Activated CD8-positive, alpha-beta memory T cell treated with anti-CD3 and anti-CD28 coated beads for 24 hours (primary cell): ENCODE measurements at regions not wholly inside any gene's neighbourhood (a gene's known extent, or its start where the extent isn't known, plus 50 kb on each side); places are given as distances from the start of the nearest gene placed in this dataset.

Source experiments
- DNase-seq: peaks from one replicate; pipeline ENCODE4 v3.0.0-alpha.2; 2020

- DNase-seq, result no peak
These were observed 105.0 kb downstream of the TRIM29 start for GRCh38 chr11:120032766-120033390.

DNA sequence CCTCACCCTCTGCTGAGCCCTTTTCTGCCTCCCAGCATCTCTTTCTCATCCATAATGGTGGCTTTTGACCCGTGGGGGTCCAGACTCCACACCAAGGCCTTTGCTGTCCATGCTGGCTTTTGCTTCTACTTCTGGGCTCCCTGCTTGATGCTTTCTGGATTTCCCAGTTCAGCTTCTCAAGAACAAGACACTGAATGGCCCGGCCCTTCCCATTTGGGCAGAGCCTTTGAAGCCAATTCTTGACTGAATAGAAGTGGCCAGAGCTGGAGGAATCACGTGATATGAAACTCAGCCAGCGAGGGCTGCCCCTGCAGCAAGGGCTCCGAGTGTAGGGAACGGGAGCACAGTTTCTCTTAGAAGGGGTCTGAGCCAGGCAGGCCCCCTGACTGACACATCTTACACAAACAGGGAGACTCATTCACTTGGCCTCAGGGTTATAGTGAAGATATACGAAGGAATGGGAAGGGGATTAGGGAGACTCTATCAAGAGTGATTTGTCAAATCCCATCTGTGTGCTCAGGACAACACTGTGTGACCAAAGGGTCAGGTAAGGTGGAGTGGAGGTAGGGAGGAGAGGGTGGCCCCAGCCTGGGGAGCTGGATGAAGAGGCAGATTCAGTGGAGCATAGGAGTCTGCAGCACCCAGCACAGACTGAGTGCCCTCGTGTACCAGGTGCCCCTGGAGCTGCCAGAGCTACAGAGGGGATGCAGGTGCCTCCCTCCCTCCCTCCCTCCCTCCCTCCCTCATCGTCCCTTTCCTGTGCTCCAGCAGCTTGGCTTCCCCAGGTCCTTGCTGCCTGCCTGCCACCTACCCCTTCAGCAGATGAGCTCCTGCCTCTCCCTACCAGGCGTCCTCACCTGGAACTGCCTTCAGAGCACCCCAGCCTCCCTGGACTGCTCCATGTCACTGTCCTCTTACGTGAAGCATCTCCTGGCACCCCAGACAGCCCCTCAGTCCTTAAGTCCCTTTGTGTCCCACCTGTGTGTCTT lies 106.0 kb downstream of the TRIM29 start:
- DNase-seq, result no peak

DNA sequence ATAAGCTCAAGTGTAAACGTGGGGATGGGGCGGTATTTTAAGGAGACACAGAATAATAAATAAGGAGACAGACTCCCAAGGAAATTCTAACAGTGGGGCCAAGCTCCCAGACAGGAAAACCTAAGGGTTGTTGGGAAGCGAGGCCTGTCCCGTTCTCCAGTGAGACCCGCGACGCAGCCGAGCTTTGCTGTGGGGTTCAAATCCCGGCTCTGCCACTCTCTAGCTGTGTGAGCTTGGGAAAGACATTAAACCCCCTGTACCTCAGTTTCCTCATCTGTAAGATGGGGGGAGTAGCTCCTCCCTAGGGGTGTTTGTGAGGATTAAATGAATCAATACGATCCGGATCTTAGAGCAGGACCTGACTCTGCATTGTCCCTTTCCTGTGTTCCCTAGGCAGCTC lies 106.8 kb downstream of the TRIM29 start:
- DNase-seq, result no peak

DNA sequence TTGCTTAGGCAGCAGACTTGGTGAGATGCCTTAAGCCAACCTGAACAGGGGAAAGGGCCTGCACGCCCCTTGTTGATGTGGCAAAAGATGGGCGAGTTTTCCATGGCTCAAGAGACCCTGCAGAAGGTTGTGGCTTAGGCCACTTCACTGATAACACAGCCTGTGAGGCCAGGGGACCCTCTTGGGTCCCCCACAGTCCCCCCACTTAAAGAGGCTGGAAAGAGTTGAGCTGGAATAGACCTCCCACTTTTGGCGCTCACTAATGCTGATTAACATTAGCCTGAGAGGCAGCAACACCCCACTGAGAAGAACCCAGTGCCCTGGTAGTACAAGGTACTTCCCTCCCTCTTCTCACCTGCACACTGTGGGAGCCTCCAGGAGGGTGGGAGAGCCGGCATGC lies 107.5 kb downstream of the TRIM29 start:
- no peak for DNase-seq

GRCh38 chr11:120029321-120029720 lies 108.6 kb downstream of the TRIM29 start:
- DNase-seq, result no peak

DNA sequence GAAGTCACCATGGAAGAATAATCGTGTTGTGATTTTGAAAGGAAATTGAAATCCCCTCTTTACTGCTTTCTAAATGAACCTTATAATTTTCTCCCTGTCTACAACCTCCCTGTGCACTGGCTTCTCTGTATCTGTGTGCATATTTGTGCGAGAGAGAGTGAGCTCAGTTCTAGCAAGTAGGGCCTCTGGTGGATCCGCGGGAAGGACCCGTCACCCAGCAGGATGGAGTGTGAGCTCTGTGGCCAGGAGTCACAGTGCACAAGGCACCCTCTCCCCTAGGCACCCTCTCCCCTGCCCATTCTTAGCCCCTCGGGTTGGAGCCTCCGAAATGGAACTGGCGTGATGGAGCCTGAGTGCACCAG lies 109.0 kb downstream of the TRIM29 start:
- DNase-seq, result no peak

- DNase-seq, result no peak
These were observed 109.6 kb downstream of the TRIM29 start for GRCh38 chr11:120028181-120028896.

GRCh38 chr11:120027546-120028180 lies 110.2 kb downstream of the TRIM29 start:
- no peak for DNase-seq

GRCh38 chr11:120025606-120026335 lies 112.1 kb downstream of the TRIM29 start:
- no peak for DNase-seq

DNA sequence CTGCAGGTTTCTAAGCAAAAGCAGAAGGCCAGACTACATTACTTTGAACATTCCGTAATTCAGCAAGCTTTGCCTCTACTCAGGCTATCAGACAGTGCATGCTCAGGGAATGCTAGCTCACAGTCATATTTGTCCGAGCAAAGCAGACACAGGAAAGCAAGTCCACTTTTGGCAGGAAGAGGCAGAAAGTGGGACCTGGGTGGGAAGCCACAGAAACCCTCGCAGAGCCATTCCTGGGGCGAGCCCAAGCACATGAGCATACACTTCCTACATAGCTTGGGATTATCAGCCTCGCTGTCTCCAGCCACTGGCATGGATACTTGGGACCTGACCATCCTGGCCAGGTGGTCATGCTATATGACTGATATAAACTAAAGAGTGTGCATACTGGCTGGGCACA lies 113.3 kb downstream of the TRIM29 start:
- no peak for DNase-seq

DNA sequence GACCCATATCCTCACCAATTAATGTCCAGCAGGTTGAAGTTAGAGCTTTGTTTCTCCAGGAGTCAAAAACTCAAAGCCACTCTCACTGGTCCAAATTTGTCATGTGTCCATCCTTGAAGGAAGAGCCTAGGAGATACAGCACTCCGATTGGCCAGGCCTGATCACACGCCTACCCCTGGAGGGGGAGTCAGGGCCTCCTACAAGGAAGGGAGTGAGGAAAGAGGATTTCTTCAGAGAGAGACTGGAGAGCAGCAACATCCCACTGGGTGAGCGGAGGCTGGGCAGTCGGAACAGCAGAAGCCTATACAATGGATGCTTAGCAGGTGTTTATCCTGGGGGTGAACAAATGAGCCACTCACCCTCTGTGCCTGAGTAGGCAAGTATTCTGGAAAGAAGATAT lies 113.9 kb downstream of the TRIM29 start:
- no peak for DNase-seq

GRCh38 chr11:120023551-120023950 lies 114.4 kb downstream of the TRIM29 start:
- DNase-seq, result no peak

GRCh38 chr11:120023120-120023519 lies 114.8 kb downstream of the TRIM29 start:
- DNase-seq, result no peak

DNA sequence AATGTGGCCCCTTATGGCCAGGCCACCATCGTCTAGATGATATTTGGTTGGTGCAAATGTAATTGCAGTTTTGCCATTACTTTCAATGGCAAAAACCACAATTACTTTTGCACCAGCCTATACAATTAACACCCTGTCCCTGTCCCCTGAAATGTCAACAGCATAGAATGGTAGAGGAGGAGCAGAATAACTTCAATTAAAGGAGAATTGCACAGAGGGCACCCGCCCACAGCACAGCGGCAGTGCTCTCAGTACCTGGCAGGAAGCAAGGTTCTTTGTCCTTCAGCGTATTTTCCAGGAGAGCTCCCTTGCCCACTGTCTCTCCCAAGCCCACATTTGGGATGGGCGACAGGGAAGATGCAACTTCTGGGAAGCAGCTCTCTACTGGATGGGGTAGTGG lies 115.3 kb downstream of the TRIM29 start:
- DNase-seq, result no peak

GRCh38 chr11:120021978-120022377 lies 115.9 kb downstream of the TRIM29 start:
- no peak for DNase-seq

GRCh38 chr11:120021391-120021953 lies 116.4 kb downstream of the TRIM29 start:
- no peak for DNase-seq

- no peak for DNase-seq
These were observed 116.9 kb downstream of the TRIM29 start for GRCh38 chr11:120020981-120021380.

GRCh38 chr11:120020486-120020885 lies 117.4 kb downstream of the TRIM29 start:
- DNase-seq, result no peak

DNA sequence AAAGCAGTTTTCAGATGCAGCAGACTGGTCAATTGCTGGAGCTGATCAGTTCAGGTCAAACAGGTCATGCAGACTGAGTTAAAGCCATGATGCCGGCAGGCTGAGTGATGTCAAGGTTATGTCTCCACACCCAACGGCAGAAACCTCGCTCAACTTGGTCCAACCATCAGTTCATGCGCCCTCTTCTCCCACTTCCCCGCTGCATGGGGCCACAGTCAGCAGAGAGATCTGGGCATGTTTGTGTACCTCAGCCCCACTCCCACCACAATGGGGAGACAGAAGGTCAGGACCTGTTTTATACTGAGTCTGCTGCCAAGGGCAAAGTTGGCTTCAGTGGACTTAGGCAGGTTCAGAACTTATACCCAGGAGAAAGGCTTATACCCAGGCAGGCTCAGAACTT lies 118.7 kb downstream of the TRIM29 start:
- no peak for DNase-seq

DNA sequence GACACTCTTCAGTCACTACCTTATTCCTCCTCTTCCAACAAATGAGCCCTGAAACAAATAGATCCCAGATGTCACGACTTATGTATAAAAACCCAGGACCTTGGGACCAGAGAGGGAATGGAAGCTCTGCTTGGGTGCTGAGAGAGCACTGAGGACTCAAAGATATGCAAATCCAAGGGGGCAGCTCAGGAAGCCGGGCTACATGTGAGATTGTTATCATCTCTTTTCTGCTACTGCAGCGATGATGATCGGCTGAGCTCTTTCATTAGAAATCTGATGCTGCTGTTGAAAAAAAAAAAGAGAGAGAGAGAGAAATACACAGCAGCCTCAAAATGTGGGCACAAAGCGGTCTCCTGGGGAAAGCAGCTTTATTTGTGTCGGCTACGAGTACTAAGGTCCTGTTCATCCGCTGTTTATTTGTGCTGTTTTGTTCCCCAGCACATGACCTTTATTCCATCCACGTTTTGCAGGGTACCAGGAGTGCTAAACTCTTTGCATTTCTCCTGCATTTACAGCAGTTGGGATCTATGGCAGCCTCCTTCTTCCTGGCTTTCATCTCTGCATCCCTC lies 120.2 kb downstream of the TRIM29 start:
- no peak for DNase-seq

GRCh38 chr11:120013325-120014250 lies 124.3 kb downstream of the TRIM29 start:
- no peak for DNase-seq
